ENCODE measurements at regions not wholly inside any gene's neighbourhood (a gene's known extent, or its start where the extent isn't known, plus 50 kb on each side); places are given as distances from the start of the nearest gene placed in this dataset.

- DNase-seq (ENCODE audit: low spot score), result no peak
Observed at GRCh38 chr11:43261775-43262174, 50.0 kb upstream of the API5 start.
